CD4-positive, alpha-beta T cell (primary cell): ENCODE measurements at regions not wholly inside any gene's neighbourhood (a gene's known extent, or its start where the extent isn't known, plus 50 kb on each side); places are given as distances from the start of the nearest gene placed in this dataset.

Experiments used
- ATAC-seq: fragments of 200-7000 bp; cut with Tn5 transposase; one replicate; pipeline ENCODE4 v1.10.0; 2022; ENCODE audit warnings: mild to moderate bottlenecking; ENCODE audit not compliant: poor library complexity
- CTCF ChIA-PET: fragments of 350-600 bp; sonication (Branson Sonifier 250); formaldehyde crosslinking; loops from one replicate; lab custom pipeline; 2021; ENCODE audit warnings: antibody characterized with exemption, inconsistent platforms; lab: Charles Lee
- POLR2A ChIA-PET: fragments of 350-600 bp; sonication (Branson Sonifier 250); formaldehyde crosslinking; loops from one replicate; lab custom pipeline; 2021; ENCODE audit warnings: antibody characterized with exemption, inconsistent platforms; lab: Charles Lee
- DNase-seq, 14 experiments: peaks; one replicate each; pipeline ENCODE4 v3.0.0-alpha.2; 2013 to 2020; ENCODE audit warnings: mixed read lengths in 2 of 14
- H3K27ac ChIP-seq, 2 donors: one replicate each; pipeline versions ENCODE4 v1.5.1 to v1.7.0; 2013; ENCODE audit warnings: low read length in 2 of 2, low read depth in 1 of 2, mild to moderate bottlenecking in 1 of 2
- H3K27me3 ChIP-seq, 2 experiments: 1 replicate in 1 of 2; 2 replicates in 1 of 2; pipeline versions ENCODE4 v1.6.1 to v1.7.0; 2013; ENCODE audit warnings: low read length in 2 of 2, control low read depth in 1 of 2, mild to moderate bottlenecking in 1 of 2, moderate library complexity in 1 of 2; ENCODE audit not compliant: insufficient read depth in 2 of 2, control insufficient read depth in 1 of 2
- H3K36me3 ChIP-seq: one replicate; pipeline ENCODE4 v1.6.1; 2013; ENCODE audit warnings: low read length, control low read depth; ENCODE audit not compliant: insufficient read depth
- H3K4me1 ChIP-seq: one replicate; pipeline ENCODE4 v1.6.1; 2013; ENCODE audit warnings: low read length, control low read depth; ENCODE audit not compliant: insufficient read depth
- H3K4me3 ChIP-seq: one replicate; pipeline ENCODE4 v1.5.1; 2013; ENCODE audit warnings: mild to moderate bottlenecking, low read length, moderate library complexity
- H3K9me3 ChIP-seq, 2 experiments: 1 replicate in 1 of 2; 2 replicates in 1 of 2; pipeline versions ENCODE4 v1.6.1 to v1.7.0; 2013; ENCODE audit warnings: low read length in 2 of 2, mild to moderate bottlenecking in 2 of 2, control low read depth in 1 of 2, moderate library complexity in 1 of 2; ENCODE audit not compliant: control insufficient read depth in 1 of 2, insufficient read depth in 1 of 2
- H3K27ac Mint-ChIP-seq: one replicate; pipeline ENCODE4 v1.8.0; 2020; ENCODE audit warnings: mixed read lengths
- H3K27me3 Mint-ChIP-seq: one replicate; pipeline ENCODE4 v1.8.0; 2021; ENCODE audit warnings: mixed read lengths
- H3K36me3 Mint-ChIP-seq: one replicate; pipeline ENCODE4 v1.8.0; 2021; ENCODE audit warnings: low read depth, mixed read lengths
- H3K4me1 Mint-ChIP-seq: one replicate; pipeline ENCODE4 v1.8.0; 2021; ENCODE audit warnings: low read depth, mixed read lengths
- H3K4me3 Mint-ChIP-seq: one replicate; pipeline ENCODE4 v1.8.0; 2020; ENCODE audit warnings: mild to moderate bottlenecking, mixed read lengths
- H3K9me3 Mint-ChIP-seq: one replicate; pipeline ENCODE4 v1.8.0; 2020; ENCODE audit warnings: mixed read lengths
- CTCF ChIP-seq: fragments of 200-600 bp; IDR thresholded peaks from one replicate; pipeline ENCODE4 v1.8.0; 2022; ENCODE audit warnings: antibody characterized with exemption, mild to moderate bottlenecking
- intact Hi-C, 2 experiments: fragments of 100-400 bp; cut with DNase I in 1 of 2; cut with micrococcal nuclease in 1 of 2; formaldehyde crosslinking; loops; one replicate each; pipeline versions ENCODE4 v1.15.1 to v1.9.0; 2023 to 2025; cut with DNase I, micrococcal nuclease

- no peaks in the 10 kb centered on the region for H3K9me3 Mint-ChIP-seq
- CTCF ChIA-PET, result no interaction called here
- intact Hi-C loops, result no loop called here
These were observed 89.4 kb upstream of the DKK2 start for GRCh38 chr4:107125496-107125895.

GRCh38 chr4:107122736-107123135 lies 86.6 kb upstream of the DKK2 start:
- Mint-ChIP-seq H3K4me1 (no peaks in the 10 kb centered on the region), H3K9me3 (no peaks in the 10 kb centered on the region), H3K4me3 (no peak overlapping the region), H3K36me3 (no peaks in the 10 kb centered on the region), H3K27ac (no peak overlapping the region), H3K27me3 (no peaks in the 10 kb centered on the region)
- ChIA-PET CTCF (no interaction called here), POLR2A (no interaction called here)
- no peaks in the 10 kb centered on the region for H3K4me1 ChIP-seq
- no peaks in the 10 kb centered on the region for H3K36me3 ChIP-seq
- no peaks in the 10 kb centered on the region for H3K9me3 ChIP-seq
- DNase-seq (no peak), ATAC-seq (no peak)
- no peak overlapping the region for H3K4me3 ChIP-seq
- H3K27me3 ChIP-seq, result no peaks in the 10 kb centered on the region
- intact Hi-C loops, result no loop called here
- H3K27ac ChIP-seq, result no peak overlapping the region
- TF ChIP-seq CTCF, result no peak

More at GRCh38 chr4:107125496-107125895, 89.4 kb upstream of the DKK2 start:
- H3K27me3 Mint-ChIP-seq, result peaks cover 6% of the 10 kb centered on the region
- H3K36me3 Mint-ChIP-seq, result no peaks in the 10 kb centered on the region
- POLR2A ChIA-PET, result no interaction called here
- Histone ChIP-seq H3K27me3 (no peaks in the 10 kb centered on the region), H3K9me3 (no peaks in the 10 kb centered on the region), H3K27ac (no peak overlapping the region), H3K4me1 (no peaks in the 10 kb centered on the region), H3K36me3 (no peaks in the 10 kb centered on the region), H3K4me3 (no peak overlapping the region)
- DNase-seq (no peak), ATAC-seq (no peak)
- H3K27ac Mint-ChIP-seq, result no peak overlapping the region
- H3K4me3 Mint-ChIP-seq, result no peak overlapping the region
- no peak for TF ChIP-seq CTCF
- H3K4me1 Mint-ChIP-seq, result no peaks in the 10 kb centered on the region

DNA sequence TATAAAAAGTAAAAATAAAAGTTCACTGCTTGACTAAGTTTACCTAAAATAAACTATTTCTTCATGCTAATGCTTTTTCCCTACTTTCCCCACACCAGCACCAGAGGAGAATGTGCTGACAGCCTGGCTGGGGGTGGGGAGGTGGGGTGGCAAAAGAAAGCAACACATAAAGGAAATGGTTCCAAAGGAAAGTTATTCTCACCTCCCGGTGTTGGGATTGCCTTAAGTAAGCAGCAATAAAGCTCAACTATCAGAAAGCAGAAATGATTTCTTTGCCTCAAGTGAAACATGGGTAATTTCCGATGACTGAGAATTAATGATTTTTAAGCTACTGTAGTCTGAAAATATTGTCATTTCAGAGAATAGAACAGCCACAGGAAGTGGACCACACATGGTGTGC lies 84.5 kb upstream of the DKK2 start:
- intact Hi-C loops, result no loop called here
- no peaks in the 10 kb centered on the region for H3K9me3 ChIP-seq
- no peak for ATAC-seq
- Mint-ChIP-seq H3K4me1 (no peaks in the 10 kb centered on the region), H3K9me3 (no peaks in the 10 kb centered on the region), H3K36me3 (no peaks in the 10 kb centered on the region), H3K27me3 (no peaks in the 10 kb centered on the region), H3K4me3 (no peak overlapping the region), H3K27ac (no peak overlapping the region)
- H3K4me3 ChIP-seq, result no peak overlapping the region
- no peak for TF ChIP-seq CTCF
- H3K4me1 ChIP-seq, result no peaks in the 10 kb centered on the region
- no peaks in the 10 kb centered on the region for H3K36me3 ChIP-seq
- H3K27me3 ChIP-seq, result no peaks in the 10 kb centered on the region
- no peak for DNase-seq
- H3K27ac ChIP-seq, result no peak overlapping the region
- ChIA-PET CTCF (no interaction called here), POLR2A (no interaction called here)
